ENCODE measurements at regions not wholly inside any gene's neighbourhood (a gene's known extent, or its start where the extent isn't known, plus 50 kb on each side); places are given as distances from the start of the nearest gene placed in this dataset.

- TF ChIP-seq CTCF (IDR thresholded peaks at IDR 0.05) (no peak), POLR2A (IDR thresholded peaks at IDR 0.05) (no peak), POLR2AphosphoS5 (IDR thresholded peaks at IDR 0.05; ENCODE audit: insufficient read depth in 1 of 2, low read depth in 1 of 2) (no peak)
These were observed 321.0 kb downstream of the TMEM121 start for GRCh38 chr14:105847400-105847799.
